ENCODE measurements at regions not wholly inside any gene's neighbourhood (a gene's known extent, or its start where the extent isn't known, plus 50 kb on each side); places are given as distances from the start of the nearest gene placed in this dataset.

DNA sequence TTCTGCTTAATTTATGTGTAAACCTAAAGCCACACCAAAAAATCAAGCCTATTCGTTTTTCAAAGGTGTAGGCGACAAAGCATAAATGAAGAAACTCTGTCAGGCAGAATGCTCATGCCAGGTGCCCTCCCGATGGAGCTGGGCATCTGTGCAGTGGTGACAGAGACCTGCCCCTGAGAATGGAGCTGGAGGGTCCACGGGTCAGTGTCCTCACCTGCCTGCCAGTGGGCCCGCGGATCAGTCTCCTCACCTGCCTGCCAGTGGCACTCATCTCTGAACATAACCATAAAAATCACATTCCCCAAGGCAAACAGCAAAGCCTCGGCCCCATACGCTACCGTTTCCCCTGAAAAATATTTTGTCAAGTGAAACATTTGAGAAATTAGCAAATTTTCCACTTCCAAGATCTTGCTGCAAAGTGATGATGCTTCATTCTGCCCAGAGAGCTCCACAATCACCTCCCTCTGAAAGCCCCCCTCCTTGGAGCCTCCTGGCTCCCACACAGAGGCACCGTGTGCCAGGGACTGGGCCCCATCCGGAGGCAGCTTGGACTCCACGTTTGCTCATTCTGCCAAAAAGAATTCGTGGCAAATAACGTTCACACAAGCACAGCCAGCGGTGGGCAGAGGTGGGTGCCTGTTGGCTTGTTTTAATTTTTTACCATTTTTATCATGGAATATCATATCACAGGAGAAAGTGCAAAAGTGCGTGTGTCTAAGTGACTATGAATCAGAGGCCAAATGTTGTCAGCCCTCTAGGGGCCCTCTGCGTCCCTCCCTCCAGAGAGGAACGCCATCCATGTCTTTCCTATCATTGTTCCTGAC is 88.8 kb downstream of the YTHDF1 start:
- TF ChIP-seq ZNF70 (CRISPR knock-in tag; IDR thresholded peaks at IDR 0.05) = no peak
- TF ChIP-seq ARNTL (CRISPR knock-in tag; IDR thresholded peaks at IDR 0.05; ENCODE audit: borderline replicate concordance, low read depth) = no peak

All from SK-N-SH treated with all-trans-retinoic acid at 6 μM for 48 hours (cell line).